GM12878 (cell line): ENCODE measurements at regions not wholly inside any gene's neighbourhood (a gene's known extent, or its start where the extent isn't known, plus 50 kb on each side); places are given as distances from the start of the nearest gene placed in this dataset.

Source experiments
- ATAC-seq: fragments of 200-7000 bp; cut with Tn5 transposase; 3 replicates; pipeline ENCODE4 v1.9.1; 2020; ENCODE audit warnings: mild to moderate bottlenecking, moderate library complexity
- BruUV-seq: library from RNA; stranded (reverse); fragments of 400-500 nt; replicated peaks from 2 replicates; lab custom pipeline; 2021; lab: Mats Ljungman, UMichigan
- CTCF ChIA-PET: fragments of 300-600 bp; sonication (Branson Sonifier 250); formaldehyde crosslinking; extraction: SDS; loops from one replicate; lab custom pipeline; 2021; ENCODE audit warnings: inconsistent platforms; lab: Yijun Ruan, JAX
- POLR2A ChIA-PET: fragments of 350-600 bp; formaldehyde crosslinking; extraction: SDS; loops from one replicate; lab custom pipeline; 2021; ENCODE audit warnings: inconsistent platforms; lab: Charles Lee
- RAD21 ChIA-PET: fragments of 300-600 bp; sonication (Branson Sonifier 250); formaldehyde crosslinking; loops from one replicate; lab custom pipeline; 2023; ENCODE audit warnings: antibody characterized with exemption; ENCODE audit not compliant: unreplicated experiment; lab: Charles Lee
- SMC1A ChIA-PET: fragments of 300-600 bp; sonication (Branson Sonifier 250); formaldehyde crosslinking; loops from one replicate; lab custom pipeline; 2023; ENCODE audit not compliant: unreplicated experiment, uncharacterized antibody; lab: Charles Lee
- DNase-seq: peaks from one replicate; pipeline ENCODE4 v3.0.0-alpha.2; 2011; ENCODE audit warnings: low read depth, low spot score
- FAIRE-seq: peaks from 3 replicates; lab custom pipeline; 2011; peaks lifted over from hg19 to GRCh38; lab: Jason Lieb, UNC
- H2AFZ ChIP-seq: 2 replicates; pipeline ENCODE4 v1.6.0; 2011; ENCODE audit warnings: low read depth, low read length, control low read depth; ENCODE audit not compliant: control insufficient read depth
- H3K27ac ChIP-seq: 2 replicates; pipeline ENCODE4 v1.5.1; 2011; ENCODE audit warnings: control low read depth; ENCODE audit not compliant: control insufficient read depth, insufficient read depth
- H3K27me3 ChIP-seq, 2 experiments: replicated peaks in 1 of 2; 2 replicates each; pipeline versions ENCODE4 v1.6.0 to v1.6.1; 2011; ENCODE audit warnings: low read length in 1 of 2; ENCODE audit not compliant: control insufficient read depth in 2 of 2, insufficient read depth in 2 of 2
- H3K36me3 ChIP-seq, 2 experiments: 2 replicates each; pipeline ENCODE4 v1.5.1; 2011; ENCODE audit warnings: low read length in 1 of 2; ENCODE audit not compliant: control insufficient read depth in 2 of 2, insufficient read depth in 2 of 2
- H3K4me1 ChIP-seq: 2 replicates; pipeline ENCODE4 v1.6.1; 2011; ENCODE audit warnings: mild to moderate bottlenecking, low read length, moderate library complexity, mixed read lengths; ENCODE audit not compliant: control insufficient read depth, insufficient read depth
- H3K4me2 ChIP-seq: 2 replicates; pipeline ENCODE4 v1.6.0; 2011; ENCODE audit warnings: control low read depth; ENCODE audit not compliant: control insufficient read depth, insufficient read depth
- H3K4me3 ChIP-seq: fragments of 200-600 bp; sonication (generic); 2 replicates; pipeline ENCODE4 v1.5.1; 2016
- H3K79me2 ChIP-seq: 2 replicates; pipeline ENCODE4 v1.6.0; 2011; ENCODE audit warnings: low read length; ENCODE audit not compliant: control insufficient read depth, insufficient read depth
- H3K9ac ChIP-seq: 2 replicates; pipeline ENCODE4 v1.8.0; 2011; ENCODE audit warnings: low read length, control low read depth, mixed read lengths; ENCODE audit not compliant: control insufficient read depth, insufficient read depth
- H3K9me3 ChIP-seq: replicated peaks from 3 replicates; pipeline ENCODE4 v1.5.1; 2011; ENCODE audit warnings: mild to moderate bottlenecking, low read length; ENCODE audit not compliant: control insufficient read depth, insufficient read depth
- H4K20me1 ChIP-seq: 2 replicates; pipeline ENCODE4 v1.6.0; 2011; ENCODE audit not compliant: control insufficient read depth, insufficient read depth
- BHLHE40 ChIP-seq, 2 experiments: fragments of 450-650 bp in 1 of 2; IDR thresholded peaks; 2 replicates each; pipeline ENCODE4 v1.6.1; 2011 to 2017; ENCODE audit warnings: low read depth in 2 of 2, borderline replicate concordance in 1 of 2, improper control_type of control experiment in 1 of 2, low read length in 1 of 2, mild to moderate bottlenecking in 1 of 2
- EED ChIP-seq: sonication (generic); IDR thresholded peaks from 2 replicates; pipeline ENCODE4 v1.6.1; 2016; ENCODE audit warnings: antibody characterized with exemption, low read depth
- HDAC2 ChIP-seq: fragments of 200-600 bp; sonication (generic); IDR thresholded peaks from 2 replicates; pipeline ENCODE4 v1.6.1; 2017
- HDAC6 ChIP-seq: fragments of 200-600 bp; sonication (generic); IDR thresholded peaks from one replicate; pipeline ENCODE4 v1.8.0; 2017; ENCODE audit warnings: antibody characterized with exemption; ENCODE audit not compliant: unreplicated experiment
- LARP7 ChIP-seq: fragments of 450-650 bp; IDR thresholded peaks from 2 replicates; pipeline ENCODE4 v1.6.1; 2017; ENCODE audit warnings: mild to moderate bottlenecking
- NFYA ChIP-seq: IDR thresholded peaks from 2 replicates; pipeline ENCODE4 v1.6.1; 2011; ENCODE audit warnings: low read depth, mild to moderate bottlenecking, low read length, improper control_type of control experiment, borderline replicate concordance
- NR2C2 ChIP-seq: IDR thresholded peaks from 2 replicates; pipeline ENCODE4 v1.6.1; 2011; ENCODE audit warnings: borderline replicate concordance, low read depth; ENCODE audit not compliant: control insufficient read depth, insufficient read length
- RBBP5 ChIP-seq: fragments of 200-600 bp; sonication (generic); conservative IDR thresholded peaks from 2 replicates; pipeline ENCODE4 v1.6.1; 2016
- YBX1 ChIP-seq: fragments of 450-650 bp; IDR thresholded peaks from 2 replicates; pipeline ENCODE4 v1.6.1; 2016; ENCODE audit warnings: antibody characterized with exemption
- WGBS: methylation state at CpG from one replicate; pipeline ENCODE4 v1.1.6; 2016; ENCODE audit warnings: low lambda C conversion rate; ENCODE audit not compliant: insufficient replicate concordance, insufficient coverage; ENCODE audit errors: missing lambda C conversion rate; 5-methylcytosine and 5-hydroxymethylcytosine counted together
- in situ Hi-C: fragments of 300-500 bp; cut with MboI; formaldehyde crosslinking; loops from 9 replicates; pipeline ENCODE4 v1.14.3; 2018; ENCODE audit warnings: mixed read lengths
- intact Hi-C: fragments of 100-400 bp; cut with micrococcal nuclease; formaldehyde crosslinking; loops from one replicate; pipeline ENCODE4 v1.14.2; 2022; ENCODE audit not compliant: unreplicated experiment
- TF ChIP-seq, protein P1 (sequence below): fragments of 450-650 bp; IDR thresholded peaks from 2 replicates; pipeline ENCODE4 v1.6.1; 2014; ENCODE audit warnings: mild to moderate bottlenecking
- TF ChIP-seq, protein P2 (sequence below): IDR thresholded peaks from 2 replicates; pipeline ENCODE4 v1.6.1; 2012; ENCODE audit warnings: low read length, inconsistent platforms

DNA sequence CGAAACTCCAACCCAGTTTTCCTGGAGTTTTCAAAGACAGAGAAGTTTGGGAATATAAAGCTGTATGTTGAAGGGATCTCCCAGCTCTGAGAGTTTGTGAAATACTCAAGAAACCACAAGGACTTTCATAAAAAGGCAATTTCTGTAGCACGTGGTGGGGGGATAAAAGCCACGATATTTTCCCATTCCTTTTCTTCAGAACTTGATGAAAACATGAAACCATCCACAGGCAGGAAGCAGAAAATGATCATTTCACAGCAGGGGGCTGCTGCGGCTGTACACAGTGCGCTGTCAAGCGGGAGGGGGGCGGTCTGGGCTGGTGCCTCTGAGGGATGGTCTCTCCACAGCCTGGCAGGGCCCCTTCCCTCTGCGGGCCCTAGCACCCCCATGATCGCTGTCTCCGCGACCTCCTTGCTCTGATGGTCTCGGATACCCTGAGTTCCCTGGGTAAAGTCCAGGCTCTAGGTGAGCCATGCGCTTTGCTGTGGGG lies 423.2 kb downstream of the MN1 start:
- ChIA-PET SMC1A (no interaction called here), RAD21 (no interaction called here), POLR2A (no interaction called here), CTCF (no interaction called here)
- FAIRE-seq (no peak), DNase-seq (no peak), ATAC-seq (no peak)
- TF ChIP-seq HDAC2 (no peak), RBBP5 (no peak), BHLHE40 (IDR thresholded peaks at IDR 0.05; ENCODE audit: borderline replicate concordance in 1 of 2, low read depth in 2 of 2, low read length in 1 of 2) (no peak), YBX1 (no peak), NR2C2 (no peak), EED (no peak), NFYA (no peak), LARP7 (no peak), HDAC6 (no peak)
- TF ChIP-seq, protein P1, sequence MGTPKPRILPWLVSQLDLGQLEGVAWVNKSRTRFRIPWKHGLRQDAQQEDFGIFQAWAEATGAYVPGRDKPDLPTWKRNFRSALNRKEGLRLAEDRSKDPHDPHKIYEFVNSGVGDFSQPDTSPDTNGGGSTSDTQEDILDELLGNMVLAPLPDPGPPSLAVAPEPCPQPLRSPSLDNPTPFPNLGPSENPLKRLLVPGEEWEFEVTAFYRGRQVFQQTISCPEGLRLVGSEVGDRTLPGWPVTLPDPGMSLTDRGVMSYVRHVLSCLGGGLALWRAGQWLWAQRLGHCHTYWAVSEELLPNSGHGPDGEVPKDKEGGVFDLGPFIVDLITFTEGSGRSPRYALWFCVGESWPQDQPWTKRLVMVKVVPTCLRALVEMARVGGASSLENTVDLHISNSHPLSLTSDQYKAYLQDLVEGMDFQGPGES, result no peak
- TF ChIP-seq, protein P2, sequence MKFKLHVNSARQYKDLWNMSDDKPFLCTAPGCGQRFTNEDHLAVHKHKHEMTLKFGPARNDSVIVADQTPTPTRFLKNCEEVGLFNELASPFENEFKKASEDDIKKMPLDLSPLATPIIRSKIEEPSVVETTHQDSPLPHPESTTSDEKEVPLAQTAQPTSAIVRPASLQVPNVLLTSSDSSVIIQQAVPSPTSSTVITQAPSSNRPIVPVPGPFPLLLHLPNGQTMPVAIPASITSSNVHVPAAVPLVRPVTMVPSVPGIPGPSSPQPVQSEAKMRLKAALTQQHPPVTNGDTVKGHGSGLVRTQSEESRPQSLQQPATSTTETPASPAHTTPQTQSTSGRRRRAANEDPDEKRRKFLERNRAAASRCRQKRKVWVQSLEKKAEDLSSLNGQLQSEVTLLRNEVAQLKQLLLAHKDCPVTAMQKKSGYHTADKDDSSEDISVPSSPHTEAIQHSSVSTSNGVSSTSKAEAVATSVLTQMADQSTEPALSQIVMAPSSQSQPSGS, result no peak
- in situ Hi-C loops (no loop called here), intact Hi-C loops (no loop called here)
- Histone ChIP-seq H3K79me2 (no peaks in the 10 kb centered on the region), H3K4me3 (no peak overlapping the region), H2AFZ (no peak overlapping the region), H3K9me3 (no peaks in the 10 kb centered on the region), H3K4me2 (no peak overlapping the region), H3K4me1 (no peaks in the 10 kb centered on the region), H3K9ac (no peak overlapping the region), H3K36me3 (no peaks in the 10 kb centered on the region), H4K20me1 (no peaks in the 10 kb centered on the region), H3K27ac (no peak overlapping the region), H3K27me3 (no peaks in the 10 kb centered on the region)
- 42% methylated on average over 13 of the region's 13 CpGs for WGBS
- no TSS peak for BruUV-seq
